ENCODE measurements at regions not wholly inside any gene's neighbourhood (a gene's known extent, or its start where the extent isn't known, plus 50 kb on each side); places are given as distances from the start of the nearest gene placed in this dataset.

GRCh38 chr4:56197387-56197786, 189.9 kb downstream of the AASDH start:
- no peak for DNase-seq (ENCODE audit: low read depth, low spot score)
- ATAC-seq, result no peak
- intact Hi-C loops (cut with micrococcal nuclease), result no loop called here
- H3K9me3 ChIP-seq (ENCODE audit: control insufficient read depth in 1 of 2, insufficient read depth in 1 of 2, low read depth in 1 of 2, low read length in 2 of 2), result no peaks in the 10 kb centered on the region
- no peak overlapping the region for H2AFZ ChIP-seq (ENCODE audit: low read depth, low read length, poor library complexity, severe bottlenecking)
- H3K9me2 ChIP-seq (ENCODE audit: insufficient read depth), result no peaks in the 10 kb centered on the region
- no peaks in the 10 kb centered on the region for H4K20me1 ChIP-seq (ENCODE audit: insufficient read depth)
- TF ChIP-seq POLR2A (IDR thresholded peaks at IDR 0.05; ENCODE audit: borderline replicate concordance, extremely low read depth, insufficient read depth, insufficient read length) (no peak), EGR1 (IDR thresholded peaks at IDR 0.05; ENCODE audit: low read depth) (no peak), ZNF274 (IDR thresholded peaks at IDR 0.05; ENCODE audit: low read depth, low read length) (no peak), ELF1 (IDR thresholded peaks at IDR 0.05; ENCODE audit: borderline replicate concordance, low read depth) (no peak), FOSL1 (IDR thresholded peaks at IDR 0.05; ENCODE audit: low read depth) (no peak), SIN3A (IDR thresholded peaks at IDR 0.05; ENCODE audit: low read depth) (no peak), ZBTB33 (IDR thresholded peaks at IDR 0.05; ENCODE audit: extremely low read depth, insufficient replicate concordance, low read length) (no peak), EZH2 (IDR thresholded peaks at IDR 0.05) (no peak), POLR2AphosphoS5 (IDR thresholded peaks at IDR 0.05; ENCODE audit: low read depth, low read length) (no peak), CBX3 (IDR thresholded peaks at IDR 0.05; ENCODE audit: low read depth) (no peak), SRF (IDR thresholded peaks at IDR 0.05; ENCODE audit: low read depth) (no peak), YY1 (IDR thresholded peaks at IDR 0.05; ENCODE audit: extremely low read depth, insufficient replicate concordance, low read depth, low read length) (no peak), EZH2phosphoT487 (IDR thresholded peaks at IDR 0.05; ENCODE audit: borderline replicate concordance) (no peak), ZFX (IDR thresholded peaks at IDR 0.05) (no peak), MAX (IDR thresholded peaks at IDR 0.05) (no peak), RAD21 (IDR thresholded peaks at IDR 0.05; ENCODE audit: low read depth) (no peak), CEBPB (IDR thresholded peaks at IDR 0.05; ENCODE audit: low read depth) (no peak)
- TF ChIP-seq, protein P1, sequence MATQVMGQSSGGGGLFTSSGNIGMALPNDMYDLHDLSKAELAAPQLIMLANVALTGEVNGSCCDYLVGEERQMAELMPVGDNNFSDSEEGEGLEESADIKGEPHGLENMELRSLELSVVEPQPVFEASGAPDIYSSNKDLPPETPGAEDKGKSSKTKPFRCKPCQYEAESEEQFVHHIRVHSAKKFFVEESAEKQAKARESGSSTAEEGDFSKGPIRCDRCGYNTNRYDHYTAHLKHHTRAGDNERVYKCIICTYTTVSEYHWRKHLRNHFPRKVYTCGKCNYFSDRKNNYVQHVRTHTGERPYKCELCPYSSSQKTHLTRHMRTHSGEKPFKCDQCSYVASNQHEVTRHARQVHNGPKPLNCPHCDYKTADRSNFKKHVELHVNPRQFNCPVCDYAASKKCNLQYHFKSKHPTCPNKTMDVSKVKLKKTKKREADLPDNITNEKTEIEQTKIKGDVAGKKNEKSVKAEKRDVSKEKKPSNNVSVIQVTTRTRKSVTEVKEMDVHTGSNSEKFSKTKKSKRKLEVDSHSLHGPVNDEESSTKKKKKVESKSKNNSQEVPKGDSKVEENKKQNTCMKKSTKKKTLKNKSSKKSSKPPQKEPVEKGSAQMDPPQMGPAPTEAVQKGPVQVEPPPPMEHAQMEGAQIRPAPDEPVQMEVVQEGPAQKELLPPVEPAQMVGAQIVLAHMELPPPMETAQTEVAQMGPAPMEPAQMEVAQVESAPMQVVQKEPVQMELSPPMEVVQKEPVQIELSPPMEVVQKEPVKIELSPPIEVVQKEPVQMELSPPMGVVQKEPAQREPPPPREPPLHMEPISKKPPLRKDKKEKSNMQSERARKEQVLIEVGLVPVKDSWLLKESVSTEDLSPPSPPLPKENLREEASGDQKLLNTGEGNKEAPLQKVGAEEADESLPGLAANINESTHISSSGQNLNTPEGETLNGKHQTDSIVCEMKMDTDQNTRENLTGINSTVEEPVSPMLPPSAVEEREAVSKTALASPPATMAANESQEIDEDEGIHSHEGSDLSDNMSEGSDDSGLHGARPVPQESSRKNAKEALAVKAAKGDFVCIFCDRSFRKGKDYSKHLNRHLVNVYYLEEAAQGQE (IDR thresholded peaks at IDR 0.05; ENCODE audit: low read depth), result no peak
- TF ChIP-seq, protein P2, sequence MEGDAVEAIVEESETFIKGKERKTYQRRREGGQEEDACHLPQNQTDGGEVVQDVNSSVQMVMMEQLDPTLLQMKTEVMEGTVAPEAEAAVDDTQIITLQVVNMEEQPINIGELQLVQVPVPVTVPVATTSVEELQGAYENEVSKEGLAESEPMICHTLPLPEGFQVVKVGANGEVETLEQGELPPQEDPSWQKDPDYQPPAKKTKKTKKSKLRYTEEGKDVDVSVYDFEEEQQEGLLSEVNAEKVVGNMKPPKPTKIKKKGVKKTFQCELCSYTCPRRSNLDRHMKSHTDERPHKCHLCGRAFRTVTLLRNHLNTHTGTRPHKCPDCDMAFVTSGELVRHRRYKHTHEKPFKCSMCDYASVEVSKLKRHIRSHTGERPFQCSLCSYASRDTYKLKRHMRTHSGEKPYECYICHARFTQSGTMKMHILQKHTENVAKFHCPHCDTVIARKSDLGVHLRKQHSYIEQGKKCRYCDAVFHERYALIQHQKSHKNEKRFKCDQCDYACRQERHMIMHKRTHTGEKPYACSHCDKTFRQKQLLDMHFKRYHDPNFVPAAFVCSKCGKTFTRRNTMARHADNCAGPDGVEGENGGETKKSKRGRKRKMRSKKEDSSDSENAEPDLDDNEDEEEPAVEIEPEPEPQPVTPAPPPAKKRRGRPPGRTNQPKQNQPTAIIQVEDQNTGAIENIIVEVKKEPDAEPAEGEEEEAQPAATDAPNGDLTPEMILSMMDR (IDR thresholded peaks at IDR 0.05 in 2 of 3, conservative IDR thresholded peaks at IDR 0.05 in 1 of 3; ENCODE audit: borderline replicate concordance in 1 of 3, insufficient read depth in 1 of 3, low read depth in 2 of 3, low read length in 2 of 3), result no peak
- TF ChIP-seq, protein P3, sequence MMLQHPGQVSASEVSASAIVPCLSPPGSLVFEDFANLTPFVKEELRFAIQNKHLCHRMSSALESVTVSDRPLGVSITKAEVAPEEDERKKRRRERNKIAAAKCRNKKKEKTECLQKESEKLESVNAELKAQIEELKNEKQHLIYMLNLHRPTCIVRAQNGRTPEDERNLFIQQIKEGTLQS (IDR thresholded peaks at IDR 0.05), result no peak
- BruUV-seq (replicated peaks), result no TSS peak
- RAD21 ChIA-PET (ENCODE audit: low non-redundant PET in 1 of 2, low total read pairs in 2 of 2, uncharacterized antibody in 2 of 2, unreplicated experiment in 2 of 2), result no interaction called here
- no peaks in the 10 kb centered on the region for H3K79me2 ChIP-seq (ENCODE audit: insufficient read depth, low read length)
- H3K4me3 ChIP-seq (replicated peaks in 1 of 2; ENCODE audit: low read depth in 1 of 2, low read length in 2 of 2), result no peak overlapping the region
- H3K27ac ChIP-seq (ENCODE audit: low read depth, low read length), result no peak overlapping the region
- POLR2A ChIA-PET, result no interaction called here
- no peaks in the 10 kb centered on the region for H3K36me3 ChIP-seq (ENCODE audit: control insufficient read depth in 1 of 2, insufficient read depth in 2 of 2, low read length in 2 of 2)
- H3K27me3 ChIP-seq (ENCODE audit: insufficient read depth, low read length), result no peaks in the 10 kb centered on the region
- H3K4me2 ChIP-seq (ENCODE audit: low read length), result no peak overlapping the region
- peaks cover 0 to 22% of the 10 kb centered on the region in 2 experiments; a peak in 2 of 4 replicates for H3K4me1 ChIP-seq (ENCODE audit: control insufficient read depth in 1 of 2, insufficient read depth in 2 of 2, low read length in 2 of 2)
- H3K9ac ChIP-seq (ENCODE audit: low read length), result no peak overlapping the region
- CTCF ChIA-PET, result no interaction called here

Measured in HCT116 (cell line).